PC-9 (cell line): ENCODE measurements at regions not wholly inside any gene's neighbourhood (a gene's known extent, or its start where the extent isn't known, plus 50 kb on each side); places are given as distances from the start of the nearest gene placed in this dataset.

ENCODE experiments used
- CTCF ChIP-seq: fragments of 200-600 bp; sonication (generic); conservative IDR thresholded peaks from 2 replicates; pipeline ENCODE4 v1.6.1; 2017; ENCODE audit warnings: mixed run types, antibody characterized with exemption, mild to moderate bottlenecking, moderate library complexity
- EZH2 ChIP-seq: fragments of 200-600 bp; sonication (generic); IDR thresholded peaks from 2 replicates; pipeline ENCODE4 v1.8.0; 2017; ENCODE audit warnings: antibody characterized with exemption, low read depth

GRCh38 chr9:90446200-90446948, 196.2 kb downstream of the DIRAS2 start:
- TF ChIP-seq CTCF (no peak), EZH2 (no peak)
